DND-41 (cell line): ENCODE measurements at regions not wholly inside any gene's neighbourhood (a gene's known extent, or its start where the extent isn't known, plus 50 kb on each side); places are given as distances from the start of the nearest gene placed in this dataset.

Experiments used
- ATAC-seq: fragments of 200-7000 bp; cut with Tn5 transposase; 3 replicates; pipeline ENCODE4 v1.9.1; 2021; ENCODE audit warnings: low read depth; ENCODE audit not compliant: insufficient read depth
- DNase-seq: peaks from one replicate; pipeline ENCODE4 v3.0.0-alpha.2; 2020
- H2AFZ ChIP-seq: 2 replicates; pipeline ENCODE4 v1.6.0; 2012; ENCODE audit warnings: low read depth, low read length
- H3K27ac ChIP-seq: 2 replicates; pipeline ENCODE4 v1.5.1; 2012; ENCODE audit warnings: low read length, inconsistent platforms
- H3K27me3 ChIP-seq: fragments of 200-600 bp; sonication (generic); 2 replicates; pipeline ENCODE4 v1.6.0; 2012; ENCODE audit warnings: low read length, mild to moderate bottlenecking, inconsistent platforms; ENCODE audit not compliant: insufficient read depth, poor library complexity
- H3K36me3 ChIP-seq: 2 replicates; pipeline ENCODE4 v1.5.1; 2012; ENCODE audit warnings: low read length, inconsistent platforms; ENCODE audit not compliant: insufficient read depth
- H3K4me1 ChIP-seq: 2 replicates; pipeline ENCODE4 v1.5.1; 2012; ENCODE audit warnings: mild to moderate bottlenecking, low read length; ENCODE audit not compliant: insufficient read depth
- H3K4me2 ChIP-seq: 2 replicates; pipeline ENCODE4 v1.6.0; 2012; ENCODE audit warnings: mild to moderate bottlenecking, moderate library complexity, low read length, inconsistent platforms; ENCODE audit not compliant: insufficient read depth
- H3K4me3 ChIP-seq, 2 experiments: fragments of 200-600 bp in 1 of 2; shearing (Covaris generic) in 1 of 2; 2 replicates each; pipeline ENCODE4 v1.5.1; 2012 to 2016; ENCODE audit warnings: inconsistent platforms in 2 of 2, low read length in 2 of 2, mild to moderate bottlenecking in 2 of 2, low read depth in 1 of 2, moderate library complexity in 1 of 2
- H3K79me2 ChIP-seq: 2 replicates; pipeline ENCODE4 v1.6.0; 2012; ENCODE audit warnings: low read length, inconsistent platforms; ENCODE audit not compliant: insufficient read depth
- H3K9ac ChIP-seq: 2 replicates; pipeline ENCODE4 v1.6.0; 2012; ENCODE audit warnings: low read depth, mild to moderate bottlenecking, inconsistent platforms, low read length, moderate library complexity
- H3K9me3 ChIP-seq: 2 replicates; pipeline ENCODE4 v1.5.1; 2012; ENCODE audit warnings: low read length, moderate library complexity, mild to moderate bottlenecking, inconsistent platforms; ENCODE audit not compliant: insufficient read depth, severe bottlenecking
- H4K20me1 ChIP-seq: 2 replicates; pipeline ENCODE4 v1.6.0; 2012; ENCODE audit warnings: low read length; ENCODE audit not compliant: insufficient read depth
- EZH2 ChIP-seq: IDR thresholded peaks from 3 replicates; pipeline ENCODE4 v1.6.1; 2012; ENCODE audit warnings: borderline replicate concordance, low read depth, mild to moderate bottlenecking, moderate library complexity, low read length, inconsistent platforms; ENCODE audit not compliant: severe bottlenecking
- TF ChIP-seq, protein P1 (sequence below): IDR thresholded peaks from 2 replicates; pipeline ENCODE4 v1.5.1; 2012; ENCODE audit warnings: borderline replicate concordance, low read length, moderate library complexity, mild to moderate bottlenecking; ENCODE audit not compliant: poor library complexity, severe bottlenecking; ENCODE audit errors: extremely low read depth

DNA sequence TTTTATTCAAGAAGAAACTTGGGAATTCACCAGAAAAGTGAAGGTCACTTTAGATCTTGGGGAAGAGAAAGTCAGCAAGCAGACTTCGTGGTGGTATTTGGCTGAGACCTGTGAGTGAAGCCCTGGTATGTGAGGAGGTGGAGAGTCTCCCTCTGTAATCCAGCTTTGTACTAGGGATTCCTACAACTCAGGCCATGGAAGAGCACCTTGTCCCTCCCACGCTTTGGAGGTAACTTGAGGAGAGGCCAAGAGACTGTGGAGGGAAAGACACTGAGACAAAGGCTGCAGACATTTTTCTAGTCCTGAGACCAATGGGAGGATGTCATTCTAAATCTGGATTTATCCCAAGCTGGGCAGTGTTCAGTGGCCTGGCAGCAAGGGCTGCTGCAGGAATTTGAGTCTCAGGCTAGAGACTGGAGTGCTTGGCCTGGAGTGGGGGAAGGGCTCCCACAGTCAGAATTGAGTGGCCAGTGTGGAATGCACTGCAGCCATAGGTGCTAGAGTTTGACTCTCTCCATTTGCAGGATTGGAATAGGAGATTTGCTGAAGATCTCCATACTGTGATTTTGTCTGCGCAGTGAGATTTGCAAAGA is 219.0 kb downstream of the ACTR3 start:
- Histone ChIP-seq H2AFZ (no peak overlapping the region), H3K9me3 (no peaks in the 10 kb centered on the region), H3K4me3 (no peak overlapping the region), H3K79me2 (no peaks in the 10 kb centered on the region), H3K36me3 (no peaks in the 10 kb centered on the region), H3K4me2 (no peak overlapping the region), H3K9ac (no peak overlapping the region), H3K4me1 (no peaks in the 10 kb centered on the region), H3K27ac (no peak overlapping the region), H4K20me1 (no peaks in the 10 kb centered on the region), H3K27me3 (no peaks in the 10 kb centered on the region)
- TF ChIP-seq EZH2 = no peak
- TF ChIP-seq, protein P1, sequence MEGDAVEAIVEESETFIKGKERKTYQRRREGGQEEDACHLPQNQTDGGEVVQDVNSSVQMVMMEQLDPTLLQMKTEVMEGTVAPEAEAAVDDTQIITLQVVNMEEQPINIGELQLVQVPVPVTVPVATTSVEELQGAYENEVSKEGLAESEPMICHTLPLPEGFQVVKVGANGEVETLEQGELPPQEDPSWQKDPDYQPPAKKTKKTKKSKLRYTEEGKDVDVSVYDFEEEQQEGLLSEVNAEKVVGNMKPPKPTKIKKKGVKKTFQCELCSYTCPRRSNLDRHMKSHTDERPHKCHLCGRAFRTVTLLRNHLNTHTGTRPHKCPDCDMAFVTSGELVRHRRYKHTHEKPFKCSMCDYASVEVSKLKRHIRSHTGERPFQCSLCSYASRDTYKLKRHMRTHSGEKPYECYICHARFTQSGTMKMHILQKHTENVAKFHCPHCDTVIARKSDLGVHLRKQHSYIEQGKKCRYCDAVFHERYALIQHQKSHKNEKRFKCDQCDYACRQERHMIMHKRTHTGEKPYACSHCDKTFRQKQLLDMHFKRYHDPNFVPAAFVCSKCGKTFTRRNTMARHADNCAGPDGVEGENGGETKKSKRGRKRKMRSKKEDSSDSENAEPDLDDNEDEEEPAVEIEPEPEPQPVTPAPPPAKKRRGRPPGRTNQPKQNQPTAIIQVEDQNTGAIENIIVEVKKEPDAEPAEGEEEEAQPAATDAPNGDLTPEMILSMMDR = no peak
- ATAC-seq (no peak), DNase-seq (no peak)

DNA sequence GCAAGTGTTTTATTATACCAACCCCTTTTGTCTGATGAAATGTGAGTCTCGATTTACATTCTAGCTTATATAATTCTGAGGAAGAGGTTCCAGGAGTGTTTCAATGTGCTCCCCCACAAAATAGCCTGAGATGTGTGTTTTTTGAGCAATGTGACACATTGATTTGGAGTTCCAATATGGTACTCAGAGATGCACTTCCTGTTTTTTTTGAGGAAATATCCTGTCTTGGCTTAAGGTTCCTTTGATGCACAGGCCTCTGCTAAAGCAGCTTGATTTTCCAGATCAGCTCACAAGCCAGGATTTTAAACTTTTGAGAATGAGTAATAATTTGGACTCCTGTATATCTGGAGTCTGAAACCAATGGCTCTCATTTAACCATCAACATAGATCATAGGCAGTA is 221.4 kb downstream of the ACTR3 start:
- H2AFZ ChIP-seq = no peak overlapping the region
- H3K27me3 ChIP-seq = no peaks in the 10 kb centered on the region
- TF ChIP-seq, protein P1 = no peak
- TF ChIP-seq EZH2 = no peak
- ATAC-seq = no peak
- no peaks in the 10 kb centered on the region for H3K9me3 ChIP-seq
- H3K79me2 ChIP-seq = no peaks in the 10 kb centered on the region
- H3K27ac ChIP-seq = no peak overlapping the region
- H3K9ac ChIP-seq = no peak overlapping the region
- no peaks in the 10 kb centered on the region for H4K20me1 ChIP-seq
- DNase-seq = no peak
- no peak overlapping the region for H3K4me2 ChIP-seq
- H3K36me3 ChIP-seq = no peaks in the 10 kb centered on the region
- no peaks in the 10 kb centered on the region for H3K4me1 ChIP-seq
- no peak overlapping the region for H3K4me3 ChIP-seq

DNA sequence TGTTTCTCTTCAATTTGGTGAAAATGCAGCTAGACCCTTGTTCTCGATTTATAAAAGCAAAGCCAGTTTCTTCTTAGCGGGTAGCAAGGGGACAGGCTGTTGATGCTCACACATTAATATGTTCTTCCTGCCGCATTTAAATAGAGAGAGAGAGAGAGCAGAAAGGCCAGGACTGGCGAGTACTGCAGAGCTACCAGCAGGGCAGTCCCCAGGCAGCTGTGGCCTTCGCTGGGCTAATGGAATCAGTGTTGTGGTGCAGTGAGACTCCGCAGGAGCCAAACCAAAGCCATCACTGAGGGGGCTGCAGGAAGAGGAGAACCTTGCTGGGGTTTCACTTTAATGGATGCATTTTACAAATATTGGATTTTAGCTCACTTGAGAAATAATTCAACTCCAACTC is 223.6 kb downstream of the ACTR3 start:
- Histone ChIP-seq H3K4me1 (no peaks in the 10 kb centered on the region), H3K79me2 (no peaks in the 10 kb centered on the region), H3K4me3 (no peak overlapping the region), H3K9me3 (no peaks in the 10 kb centered on the region), H4K20me1 (no peaks in the 10 kb centered on the region), H2AFZ (no peak overlapping the region), H3K27me3 (no peaks in the 10 kb centered on the region), H3K27ac (no peak overlapping the region), H3K9ac (no peak overlapping the region), H3K4me2 (no peak overlapping the region), H3K36me3 (no peaks in the 10 kb centered on the region)
- ATAC-seq = no peak
- TF ChIP-seq EZH2 = no peak
- TF ChIP-seq, protein P1 = no peak
- no peak for DNase-seq

DNA sequence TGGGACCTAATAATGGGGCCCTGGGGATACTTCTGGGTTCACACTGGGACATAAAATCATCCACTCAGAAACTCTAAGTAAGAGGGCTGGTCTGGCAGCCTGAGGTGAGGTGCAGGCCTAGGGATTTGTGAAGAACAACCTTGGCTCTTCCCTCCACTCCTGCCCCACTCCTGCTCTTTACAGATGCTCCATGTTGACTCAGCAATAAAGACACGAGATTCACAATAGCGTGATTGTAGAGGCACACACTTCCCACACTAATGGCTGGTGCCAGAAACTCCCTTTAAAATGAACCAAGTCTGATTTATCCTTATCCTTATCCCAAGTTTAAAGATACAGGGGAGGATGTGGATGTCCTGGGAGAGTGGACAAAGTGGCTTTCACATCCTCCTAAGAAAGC is 228.2 kb downstream of the ACTR3 start:
- no peak for TF ChIP-seq EZH2
- TF ChIP-seq, protein P1 = no peak
- no peak overlapping the region for H3K4me2 ChIP-seq
- no peak overlapping the region for H2AFZ ChIP-seq
- no peak overlapping the region for H3K9ac ChIP-seq
- H3K27ac ChIP-seq = no peak overlapping the region
- no peaks in the 10 kb centered on the region for H3K4me1 ChIP-seq
- no peaks in the 10 kb centered on the region for H4K20me1 ChIP-seq
- ATAC-seq (no peak), DNase-seq (no peak)
- no peaks in the 10 kb centered on the region for H3K36me3 ChIP-seq
- H3K79me2 ChIP-seq = no peaks in the 10 kb centered on the region
- no peak overlapping the region for H3K4me3 ChIP-seq
- H3K27me3 ChIP-seq = no peaks in the 10 kb centered on the region
- H3K9me3 ChIP-seq = no peaks in the 10 kb centered on the region
